ENCODE measurements at regions not wholly inside any gene's neighbourhood (a gene's known extent, or its start where the extent isn't known, plus 50 kb on each side); places are given as distances from the start of the nearest gene placed in this dataset.

DNA sequence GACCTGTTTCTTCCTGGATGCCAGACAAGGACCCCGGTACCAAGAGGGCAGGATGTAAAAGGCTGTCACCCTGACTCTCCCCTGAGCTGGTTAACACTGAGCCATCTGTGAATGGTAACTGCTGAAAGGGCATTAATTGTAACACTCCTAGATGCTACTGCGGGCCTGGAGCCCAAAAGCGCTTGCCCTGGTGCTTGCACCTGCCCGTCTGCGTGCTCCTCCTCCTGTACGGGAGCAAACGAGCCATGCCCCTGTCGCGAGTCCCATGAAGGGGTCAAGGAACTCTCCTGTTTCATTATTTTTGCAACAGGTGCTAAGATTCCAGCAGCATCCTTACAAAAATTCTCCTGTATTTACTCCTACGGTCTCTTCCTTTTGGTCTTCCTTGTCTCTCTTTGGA, 140.0 kb upstream of the LAMA2 start:
- no peak for DNase-seq (ENCODE audit: low read depth)
- TF ChIP-seq, protein P1, sequence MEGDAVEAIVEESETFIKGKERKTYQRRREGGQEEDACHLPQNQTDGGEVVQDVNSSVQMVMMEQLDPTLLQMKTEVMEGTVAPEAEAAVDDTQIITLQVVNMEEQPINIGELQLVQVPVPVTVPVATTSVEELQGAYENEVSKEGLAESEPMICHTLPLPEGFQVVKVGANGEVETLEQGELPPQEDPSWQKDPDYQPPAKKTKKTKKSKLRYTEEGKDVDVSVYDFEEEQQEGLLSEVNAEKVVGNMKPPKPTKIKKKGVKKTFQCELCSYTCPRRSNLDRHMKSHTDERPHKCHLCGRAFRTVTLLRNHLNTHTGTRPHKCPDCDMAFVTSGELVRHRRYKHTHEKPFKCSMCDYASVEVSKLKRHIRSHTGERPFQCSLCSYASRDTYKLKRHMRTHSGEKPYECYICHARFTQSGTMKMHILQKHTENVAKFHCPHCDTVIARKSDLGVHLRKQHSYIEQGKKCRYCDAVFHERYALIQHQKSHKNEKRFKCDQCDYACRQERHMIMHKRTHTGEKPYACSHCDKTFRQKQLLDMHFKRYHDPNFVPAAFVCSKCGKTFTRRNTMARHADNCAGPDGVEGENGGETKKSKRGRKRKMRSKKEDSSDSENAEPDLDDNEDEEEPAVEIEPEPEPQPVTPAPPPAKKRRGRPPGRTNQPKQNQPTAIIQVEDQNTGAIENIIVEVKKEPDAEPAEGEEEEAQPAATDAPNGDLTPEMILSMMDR (conservative IDR thresholded peaks at IDR 0.05; ENCODE audit: control insufficient read depth, insufficient read depth, low read depth, low read length) = no peak
- no peak overlapping the region for H3K4me3 ChIP-seq (ENCODE audit: control insufficient read depth, low read depth, low read length)

DNA sequence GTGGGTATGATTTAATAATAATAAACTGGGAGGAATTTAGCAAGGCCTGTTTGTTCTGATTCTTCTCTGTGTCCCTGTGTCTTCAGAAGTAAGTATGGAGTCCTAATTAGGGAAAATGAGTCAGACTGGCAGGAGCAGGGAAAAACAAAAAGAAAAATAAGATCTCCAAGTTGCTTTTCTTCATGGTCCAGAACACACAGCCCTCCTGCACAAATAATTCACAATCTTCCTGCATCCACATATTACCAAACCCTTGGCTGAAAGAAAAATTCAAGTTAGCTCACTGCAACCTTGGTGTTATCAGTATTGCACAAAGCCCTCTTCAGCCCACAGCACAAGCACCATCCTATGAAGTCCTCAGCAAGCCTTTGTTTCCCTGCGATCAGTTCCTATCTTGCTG, 142.0 kb upstream of the LAMA2 start:
- TF ChIP-seq, protein P1 (conservative IDR thresholded peaks at IDR 0.05; ENCODE audit: control insufficient read depth, insufficient read depth, low read depth, low read length) = no peak
- no peak overlapping the region for H3K4me3 ChIP-seq (ENCODE audit: control insufficient read depth, low read depth, low read length)
- no peak for DNase-seq (ENCODE audit: low read depth)

DNA sequence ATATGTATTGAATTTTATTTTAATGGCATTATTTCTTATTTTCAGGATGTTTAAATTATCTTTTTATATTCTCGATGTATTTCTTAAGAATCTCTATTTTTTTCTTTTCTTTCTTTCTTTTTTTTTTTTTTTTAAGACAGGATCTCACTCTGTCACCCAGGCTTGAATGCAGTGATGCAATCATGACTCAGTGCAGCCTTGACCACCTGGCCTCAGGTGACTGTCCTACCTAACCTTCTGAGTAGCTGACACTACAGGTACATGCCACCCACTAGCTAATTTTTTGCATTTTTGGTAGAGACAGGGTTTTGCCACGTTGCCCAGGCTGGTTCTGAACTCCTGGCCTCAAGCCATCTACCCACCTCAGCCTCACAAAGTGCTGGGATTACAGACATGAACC, 143.8 kb upstream of the LAMA2 start:
- no peak overlapping the region for H3K4me3 ChIP-seq (ENCODE audit: control insufficient read depth, low read depth, low read length)
- TF ChIP-seq, protein P1 (conservative IDR thresholded peaks at IDR 0.05; ENCODE audit: control insufficient read depth, insufficient read depth, low read depth, low read length) = no peak

DNA sequence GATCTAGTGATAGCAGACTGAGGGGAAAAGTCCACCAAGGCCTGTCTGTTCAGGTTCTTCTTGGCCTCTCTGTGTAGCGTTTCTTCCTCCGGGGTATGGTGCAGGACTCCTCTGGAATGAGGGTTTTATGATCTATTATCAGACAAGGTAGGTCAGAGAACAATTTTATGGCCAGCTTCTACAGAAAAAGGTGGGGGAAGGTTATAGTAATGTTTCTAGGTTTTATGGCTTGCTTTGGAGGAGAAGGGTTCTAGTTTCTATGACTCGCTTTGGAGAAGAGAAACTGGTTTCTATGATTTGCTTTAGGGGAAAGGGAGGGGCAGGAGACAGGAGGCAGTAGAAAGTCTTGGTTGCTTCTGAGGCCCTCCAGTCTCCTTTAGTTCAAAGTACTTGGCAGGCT, 144.8 kb upstream of the LAMA2 start:
- TF ChIP-seq, protein P1 (conservative IDR thresholded peaks at IDR 0.05; ENCODE audit: control insufficient read depth, insufficient read depth, low read depth, low read length) = no peak
- DNase-seq (ENCODE audit: low read depth) = no peak
- no peak overlapping the region for H3K4me3 ChIP-seq (ENCODE audit: control insufficient read depth, low read depth, low read length)

More for the DNA sequence above, 143.8 kb upstream of the LAMA2 start:
- no peak for DNase-seq (ENCODE audit: low read depth)

DNA sequence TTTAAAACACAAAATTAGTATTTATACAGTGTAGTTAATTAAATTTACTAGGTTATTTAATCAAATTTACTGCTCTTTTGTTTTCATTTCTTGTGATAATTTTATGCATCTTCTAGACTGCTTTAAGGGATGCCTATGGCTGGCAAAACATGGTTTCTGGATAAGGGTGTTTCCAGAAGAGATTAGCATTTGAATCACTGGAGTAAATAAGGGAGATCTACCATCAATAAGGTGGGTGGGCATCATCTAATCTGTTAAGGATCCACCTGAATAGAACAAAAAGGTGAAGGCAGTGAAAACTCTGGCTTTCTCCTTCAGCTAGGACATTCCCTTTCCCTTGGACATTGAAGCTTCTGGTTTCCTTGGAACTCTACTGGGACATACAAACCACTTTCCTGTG, 146.2 kb upstream of the LAMA2 start:
- TF ChIP-seq, protein P1 (conservative IDR thresholded peaks at IDR 0.05; ENCODE audit: control insufficient read depth, insufficient read depth, low read depth, low read length) = no peak
- H3K4me3 ChIP-seq (ENCODE audit: control insufficient read depth, low read depth, low read length) = no peak overlapping the region
- no peak for DNase-seq (ENCODE audit: low read depth)

DNA sequence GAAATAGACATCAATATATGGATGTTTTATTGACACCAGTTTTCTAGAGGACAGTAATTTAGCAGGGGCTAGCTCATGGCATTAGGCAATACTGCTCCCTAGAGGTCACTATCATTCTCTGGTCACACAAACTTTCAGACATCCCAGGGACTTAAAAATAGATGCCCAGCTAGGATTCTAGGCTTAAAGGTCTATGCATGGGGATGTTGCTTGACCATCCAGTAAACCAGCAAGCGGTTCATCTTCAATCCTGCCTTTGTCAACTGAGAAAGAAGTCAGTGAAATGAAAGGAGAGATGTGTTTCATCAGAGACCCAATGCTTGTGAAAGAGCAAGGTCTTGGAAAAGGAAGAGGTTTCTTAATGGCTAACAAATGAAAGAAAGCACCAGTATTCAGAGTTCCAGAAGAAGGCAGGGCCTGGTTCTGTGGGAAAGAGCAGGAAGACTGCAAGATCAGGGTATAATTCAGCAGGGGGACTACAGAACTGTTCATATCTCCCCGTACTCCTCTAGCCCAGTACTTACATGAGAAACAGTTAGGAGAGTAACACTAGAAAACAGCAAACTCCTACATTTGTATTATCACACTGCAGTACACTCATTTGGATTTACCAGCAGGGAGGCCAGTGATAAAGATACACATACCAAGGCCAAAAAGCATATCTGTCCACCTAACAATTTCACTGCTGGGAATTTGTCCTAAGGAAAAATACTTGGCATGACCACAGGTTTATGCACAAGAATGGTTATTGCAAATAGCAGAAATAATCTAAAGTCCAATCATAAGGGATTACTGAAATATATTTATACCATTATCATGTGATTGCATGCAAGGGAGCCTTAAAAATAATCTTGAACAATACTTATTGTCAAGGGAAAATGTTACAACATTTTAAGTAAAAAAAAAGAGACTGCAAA, 151.4 kb upstream of the LAMA2 start:
- H3K4me3 ChIP-seq (ENCODE audit: control insufficient read depth, low read depth, low read length) = no peak overlapping the region
- TF ChIP-seq, protein P1 (conservative IDR thresholded peaks at IDR 0.05; ENCODE audit: control insufficient read depth, insufficient read depth, low read depth, low read length) = peak; percentile 82
- DNase-seq (ENCODE audit: low read depth) = peak; percentile 70

Data from fibroblast of mammary gland (primary cell).